HFFc6 (cell line): ENCODE measurements at regions not wholly inside any gene's neighbourhood (a gene's known extent, or its start where the extent isn't known, plus 50 kb on each side); places are given as distances from the start of the nearest gene placed in this dataset.

ENCODE experiments used
- DNase-seq: peaks from one replicate; pipeline ENCODE4 v3.0.0-alpha.2; 2018
- H3K27ac Mint-ChIP-seq: 2 replicates; pipeline ENCODE4 v1.8.0; 2020; ENCODE audit warnings: mild to moderate bottlenecking, mixed read lengths
- H3K27me3 Mint-ChIP-seq: 2 replicates; pipeline ENCODE4 v1.8.0; 2021; ENCODE audit warnings: mild to moderate bottlenecking, moderate library complexity, mixed read lengths; ENCODE audit not compliant: insufficient read depth
- H3K36me3 Mint-ChIP-seq: 2 replicates; pipeline ENCODE4 v1.8.0; 2021; ENCODE audit warnings: low read depth, mixed read lengths
- H3K4me1 Mint-ChIP-seq: 2 replicates; pipeline ENCODE4 v1.8.0; 2020; ENCODE audit warnings: low read depth, mixed read lengths
- H3K4me3 Mint-ChIP-seq: 2 replicates; pipeline ENCODE4 v1.8.0; 2020; ENCODE audit warnings: mild to moderate bottlenecking, moderate library complexity, mixed read lengths
- H3K9me3 Mint-ChIP-seq: 2 replicates; pipeline ENCODE4 v1.8.0; 2020; ENCODE audit warnings: mild to moderate bottlenecking, mixed read lengths
- CTCF ChIP-seq: fragments of 200-600 bp; sonication (generic); IDR thresholded peaks from 2 replicates; pipeline ENCODE4 v1.5.0; 2021; ENCODE audit warnings: antibody characterized with exemption, mild to moderate bottlenecking

GRCh38 chrX:124862301-124862700 lies 457.4 kb upstream of the TEX13C start:
- no peak for DNase-seq
- Mint-ChIP-seq H3K36me3 (no peaks in the 10 kb centered on the region), H3K27ac (no peak overlapping the region), H3K9me3 (peaks cover 10% of the 10 kb centered on the region), H3K4me3 (no peak overlapping the region), H3K27me3 (no peaks in the 10 kb centered on the region; the same call in 1 of the 2 replicates), H3K4me1 (no peaks in the 10 kb centered on the region)
- TF ChIP-seq CTCF: no peak

DNA sequence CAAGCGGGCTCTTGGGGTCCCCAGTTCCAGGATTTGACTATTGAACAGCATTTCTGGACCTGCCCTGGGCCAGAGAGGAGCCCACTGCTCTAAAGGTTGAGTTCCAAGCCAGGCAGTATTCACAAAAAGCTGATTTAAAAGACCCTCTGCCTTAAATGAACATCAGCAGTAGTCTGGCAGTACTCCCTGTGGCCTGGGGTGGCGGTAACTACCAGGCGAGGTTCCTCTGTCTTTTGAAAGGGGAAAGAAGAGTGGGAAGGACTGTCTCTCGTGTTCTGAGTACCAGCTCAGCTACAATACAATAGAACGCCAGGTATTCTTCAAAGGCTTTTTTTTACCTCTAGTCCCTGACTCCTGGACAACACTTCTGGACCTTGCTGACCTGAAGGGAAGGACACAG lies 456.4 kb upstream of the TEX13C start:
- TF ChIP-seq CTCF: no peak
- DNase-seq: no peak
- Mint-ChIP-seq H3K27ac (no peak overlapping the region), H3K27me3 (no peaks in the 10 kb centered on the region; the same call in 1 of the 2 replicates), H3K36me3 (no peaks in the 10 kb centered on the region), H3K9me3 (peaks cover 14% of the 10 kb centered on the region), H3K4me3 (no peak overlapping the region), H3K4me1 (no peaks in the 10 kb centered on the region)

DNA sequence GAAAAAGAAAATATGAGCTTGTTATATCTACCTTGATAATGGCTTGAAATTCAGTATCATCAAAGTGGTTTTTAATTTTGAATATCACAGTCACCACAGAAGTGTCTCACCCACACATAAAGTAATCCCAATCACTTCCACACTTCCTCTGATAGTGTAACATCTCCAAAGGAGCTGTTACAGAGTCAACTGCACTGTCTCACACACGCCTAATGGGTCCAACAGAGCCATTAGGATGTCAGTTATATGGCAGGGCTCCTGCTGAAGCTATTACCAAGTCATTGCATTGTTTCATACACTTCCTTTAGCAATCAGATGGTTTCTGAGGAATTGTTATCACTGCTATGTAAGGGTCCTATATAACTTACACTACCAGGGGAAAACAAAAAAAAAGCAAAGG lies 432.1 kb upstream of the TEX13C start:
- no peak for DNase-seq
- no peaks in the 10 kb centered on the region for H3K27me3 Mint-ChIP-seq
- no peaks in the 10 kb centered on the region for H3K9me3 Mint-ChIP-seq
- H3K4me1 Mint-ChIP-seq: no peaks in the 10 kb centered on the region
- H3K36me3 Mint-ChIP-seq: no peaks in the 10 kb centered on the region
- no peak overlapping the region for H3K27ac Mint-ChIP-seq
- no peak for TF ChIP-seq CTCF
- no peak overlapping the region for H3K4me3 Mint-ChIP-seq

DNA sequence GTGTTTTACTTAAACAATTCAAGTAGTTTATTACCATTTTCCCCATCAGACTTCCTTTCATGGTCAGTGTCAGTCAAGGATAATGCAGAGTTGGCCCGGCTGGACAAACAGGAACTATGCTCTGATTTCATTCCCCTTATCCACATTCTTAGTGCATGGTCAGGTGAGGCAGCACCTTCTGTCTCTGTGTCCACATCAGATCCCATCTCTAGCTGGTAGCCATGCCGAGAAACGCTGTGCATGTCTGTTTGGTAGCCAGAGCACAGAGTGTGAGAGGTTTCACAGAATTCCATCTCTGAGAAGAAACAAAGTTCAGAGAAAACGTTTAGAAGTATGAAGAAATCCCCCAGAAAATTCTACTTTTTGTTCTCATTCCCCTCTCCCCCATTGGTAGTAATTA lies 423.7 kb upstream of the TEX13C start:
- no peaks in the 10 kb centered on the region for H3K36me3 Mint-ChIP-seq
- H3K4me1 Mint-ChIP-seq: no peaks in the 10 kb centered on the region
- H3K27ac Mint-ChIP-seq: no peak overlapping the region
- no peak for TF ChIP-seq CTCF
- DNase-seq: no peak
- no peak overlapping the region for H3K4me3 Mint-ChIP-seq
- no peaks in the 10 kb centered on the region for H3K9me3 Mint-ChIP-seq
- H3K27me3 Mint-ChIP-seq: no peaks in the 10 kb centered on the region

DNA sequence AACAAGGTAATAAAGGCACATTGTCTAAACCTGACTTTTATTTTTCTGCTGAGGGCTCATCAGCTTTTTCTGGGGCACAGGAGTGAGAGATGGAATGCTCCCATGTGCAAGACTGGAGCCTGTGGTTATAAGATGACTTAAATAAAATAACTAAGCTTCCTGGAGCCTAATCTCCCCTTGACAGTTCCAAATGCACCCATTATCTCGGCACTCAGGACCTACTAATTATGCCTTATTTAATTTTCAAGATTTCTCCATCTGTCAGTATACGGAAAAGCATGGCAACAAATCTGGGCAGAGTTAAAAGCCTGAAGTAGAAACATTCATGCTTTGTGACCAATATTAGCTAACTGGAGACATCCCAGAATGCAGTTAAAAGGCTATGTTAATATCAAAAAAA lies 416.7 kb upstream of the TEX13C start:
- no peaks in the 10 kb centered on the region for H3K36me3 Mint-ChIP-seq
- no peaks in the 10 kb centered on the region for H3K4me1 Mint-ChIP-seq
- H3K27ac Mint-ChIP-seq: no peak overlapping the region
- DNase-seq: no peak
- no peak overlapping the region for H3K4me3 Mint-ChIP-seq
- no peak for TF ChIP-seq CTCF
- H3K27me3 Mint-ChIP-seq: no peaks in the 10 kb centered on the region
- H3K9me3 Mint-ChIP-seq: no peaks in the 10 kb centered on the region

GRCh38 chrX:124910611-124911010 lies 409.1 kb upstream of the TEX13C start:
- no peak for DNase-seq
- H3K9me3 Mint-ChIP-seq: peaks cover 6% of the 10 kb centered on the region
- H3K36me3 Mint-ChIP-seq: no peaks in the 10 kb centered on the region
- no peak overlapping the region for H3K4me3 Mint-ChIP-seq
- H3K4me1 Mint-ChIP-seq: no peaks in the 10 kb centered on the region
- no peak overlapping the region for H3K27ac Mint-ChIP-seq
- no peaks in the 10 kb centered on the region for H3K27me3 Mint-ChIP-seq
- TF ChIP-seq CTCF: no peak
